ENCODE measurements at regions not wholly inside any gene's neighbourhood (a gene's known extent, or its start where the extent isn't known, plus 50 kb on each side); places are given as distances from the start of the nearest gene placed in this dataset.
"Not testable (repeated sequence)": the region's sequence is repeated elsewhere in the genome, so short reads cannot be mapped to it uniquely, and the experiment has no call there.

DNA sequence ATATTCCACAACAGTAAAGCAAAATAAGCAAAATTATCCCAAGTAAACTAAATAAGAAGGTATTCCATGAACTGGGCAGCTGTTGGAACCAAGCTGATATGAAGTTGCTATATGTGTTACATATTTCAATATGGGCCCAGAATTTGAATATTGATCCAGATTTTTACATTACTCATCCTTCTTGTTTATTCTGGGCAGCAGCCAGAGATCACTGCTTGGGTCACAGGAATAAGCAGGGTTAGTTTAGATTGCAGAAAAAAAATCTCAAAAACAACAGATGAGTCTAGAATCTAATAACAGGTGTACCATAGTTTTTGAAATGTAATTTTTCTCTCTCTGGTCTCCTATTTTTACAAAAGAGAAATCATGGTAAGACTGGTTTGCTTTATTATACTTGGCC lies 171.5 kb upstream of the NAMPT start:
- no peak for DNase-seq (ENCODE audit: low read depth in 2 of 2, low spot score in 1 of 2)

DNA sequence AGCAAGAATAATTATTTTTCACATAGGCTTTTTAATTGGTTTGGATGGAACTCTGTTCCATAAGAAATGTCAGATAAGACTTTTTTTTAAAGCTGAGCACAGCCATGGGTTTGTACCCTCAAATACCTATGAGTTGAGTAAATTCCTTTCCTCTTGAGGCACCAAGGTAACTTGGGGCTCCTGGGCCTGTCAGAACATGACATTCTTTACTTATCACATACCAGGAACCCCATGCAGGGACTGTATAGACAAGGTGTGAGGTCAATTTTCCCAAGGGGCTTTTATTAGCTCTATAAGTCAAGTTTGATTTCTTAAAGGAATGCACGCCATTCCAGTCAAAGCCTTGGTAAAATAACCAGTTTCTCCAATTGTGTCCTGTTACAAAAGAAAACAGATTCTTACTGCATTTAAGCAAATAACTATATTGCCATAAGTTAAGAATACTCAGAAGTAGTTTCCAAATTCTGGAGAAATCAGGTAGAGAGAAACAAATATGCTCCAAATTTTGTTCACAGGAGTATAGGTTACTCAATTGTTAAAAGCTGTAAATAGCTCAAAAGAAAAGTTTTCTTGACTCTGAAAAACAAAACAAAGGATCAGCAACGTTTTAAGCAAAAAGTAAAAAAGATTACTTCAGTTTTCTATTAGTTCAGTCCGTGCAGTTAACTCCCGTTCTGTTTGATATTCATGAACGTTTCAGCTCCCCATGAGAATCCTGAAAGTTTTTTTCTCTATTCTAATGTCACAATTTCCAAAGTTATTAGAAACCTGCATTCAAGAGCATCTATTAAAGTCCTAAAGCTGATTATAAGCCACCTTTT lies 167.5 kb upstream of the NAMPT start:
- DNase-seq (ENCODE audit: low read depth in 2 of 2, low spot score in 1 of 2) = no peak

- no peak for DNase-seq (ENCODE audit: low read depth in 2 of 2, low spot score in 1 of 2)
Measured at GRCh38 chr7:106451171-106451570, 166.4 kb upstream of the NAMPT start.

DNA sequence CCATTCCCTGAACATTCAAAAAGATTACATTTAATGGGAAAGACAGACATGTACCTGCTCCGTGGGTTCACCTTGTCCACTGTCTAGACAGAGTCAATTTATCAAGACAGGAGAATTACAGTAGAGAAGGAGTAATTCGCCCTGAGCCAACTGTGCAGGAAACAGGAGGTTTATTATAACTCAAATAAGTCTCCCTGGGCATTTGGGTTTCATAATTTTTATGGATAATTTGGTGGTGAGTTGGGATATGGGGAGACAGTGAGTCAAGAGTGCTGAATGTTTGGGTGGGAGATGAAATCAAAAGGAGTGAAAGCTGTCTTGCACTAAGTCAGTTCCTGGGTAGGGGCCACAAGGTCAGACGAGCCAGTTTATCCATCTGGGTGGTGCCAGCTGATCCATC lies 165.9 kb upstream of the NAMPT start:
- no peak for DNase-seq (ENCODE audit: low read depth in 2 of 2, low spot score in 1 of 2)

- no peak for DNase-seq (ENCODE audit: low read depth in 2 of 2, low spot score in 1 of 2)
Measured at GRCh38 chr7:106448992-106449859, 164.4 kb upstream of the NAMPT start.

GRCh38 chr7:106448346-106448991 lies 163.7 kb upstream of the NAMPT start:
- DNase-seq (ENCODE audit: low read depth in 2 of 2, low spot score in 1 of 2) = no peak

- no peak for DNase-seq (ENCODE audit: low read depth in 2 of 2, low spot score in 1 of 2)
Measured at GRCh38 chr7:106447318-106447847, 162.6 kb upstream of the NAMPT start.

DNA sequence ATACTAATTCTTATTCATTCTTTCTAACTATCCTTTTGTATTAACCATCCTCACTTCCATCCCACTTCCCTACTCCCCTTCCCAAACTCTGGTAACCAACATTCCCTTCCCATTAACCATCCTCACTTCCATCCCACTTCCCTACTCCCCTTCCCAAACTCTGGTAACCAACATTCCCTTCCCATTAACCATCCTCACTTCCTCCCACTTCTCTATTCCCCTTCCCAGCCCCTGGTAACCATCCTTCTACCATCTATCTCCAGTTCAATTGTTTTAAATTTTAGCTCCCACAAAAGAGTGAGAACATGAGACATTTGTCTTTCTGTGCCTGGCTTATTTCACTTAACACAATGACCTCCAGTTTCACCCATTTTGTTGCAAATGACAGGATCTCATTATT lies 160.6 kb upstream of the NAMPT start:
- DNase-seq (ENCODE audit: low read depth in 2 of 2, low spot score in 1 of 2) = not testable (repeated sequence)

DNA sequence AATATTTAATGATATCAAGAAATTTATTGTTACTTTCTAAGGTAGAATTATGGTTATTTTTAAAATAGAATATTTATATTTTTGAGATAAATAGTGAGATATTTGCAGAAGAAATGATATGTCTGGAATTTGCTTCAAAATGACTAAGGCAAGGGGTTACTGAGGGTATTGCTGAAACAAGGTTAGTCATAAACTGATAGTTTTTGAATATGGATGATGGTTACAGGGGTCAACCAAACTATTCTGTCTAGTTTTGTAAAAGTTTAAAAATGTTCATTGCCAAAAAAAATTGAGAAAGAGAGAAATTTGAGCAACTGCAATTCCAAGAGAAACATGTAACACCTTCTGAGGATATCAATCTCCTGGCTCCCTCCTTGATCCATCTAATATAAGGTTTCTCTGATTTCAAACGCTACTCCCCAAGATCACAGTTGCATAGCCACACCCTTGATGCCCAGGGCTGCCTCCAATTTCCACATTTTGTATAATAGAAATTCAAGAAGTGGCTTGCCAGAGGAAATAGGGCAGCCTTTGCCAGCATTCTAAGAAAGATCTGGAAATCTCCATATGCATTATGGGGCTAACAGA lies 159.4 kb upstream of the NAMPT start:
- DNase-seq (ENCODE audit: low read depth in 2 of 2, low spot score in 1 of 2) = no peak

DNA sequence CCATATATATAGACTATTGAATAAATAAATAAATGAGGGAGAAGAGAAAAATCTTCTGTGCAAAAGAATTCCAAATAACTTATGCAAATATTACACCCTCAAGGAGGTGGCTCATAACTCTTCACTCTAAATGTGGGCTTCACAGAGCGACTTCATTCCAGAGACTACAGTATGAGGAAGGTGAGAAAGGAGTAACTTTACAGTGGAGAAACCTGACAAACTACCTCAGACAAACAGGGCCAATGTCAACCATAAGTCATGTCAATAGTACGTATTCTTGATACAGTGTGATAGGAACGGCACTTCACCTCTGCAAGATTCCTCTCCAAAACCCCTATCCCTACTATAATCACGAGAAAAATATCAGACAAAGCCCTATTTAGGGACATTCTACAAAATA lies 158.4 kb upstream of the NAMPT start:
- no peak for DNase-seq (ENCODE audit: low read depth in 2 of 2, low spot score in 1 of 2)

DNA sequence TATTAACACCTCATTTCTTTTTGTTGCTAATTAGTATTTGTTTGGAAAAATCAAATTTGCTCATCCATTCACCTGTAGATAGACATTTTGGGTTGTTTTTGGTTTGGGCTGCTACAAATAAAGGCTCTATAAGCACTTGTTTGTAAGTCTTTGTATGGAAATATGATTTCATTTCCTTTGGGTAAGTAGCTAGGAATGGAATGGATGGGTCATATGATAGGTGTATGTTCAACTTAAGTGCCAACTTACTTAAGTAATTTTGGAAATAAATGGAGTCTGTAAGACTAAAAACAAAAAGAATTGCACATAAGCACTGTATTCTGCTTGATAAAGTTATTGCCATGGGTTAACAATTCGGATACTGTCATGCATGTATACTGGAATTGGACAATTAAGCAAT lies 157.7 kb upstream of the NAMPT start:
- no peak for DNase-seq (ENCODE audit: low read depth in 2 of 2, low spot score in 1 of 2)

DNA sequence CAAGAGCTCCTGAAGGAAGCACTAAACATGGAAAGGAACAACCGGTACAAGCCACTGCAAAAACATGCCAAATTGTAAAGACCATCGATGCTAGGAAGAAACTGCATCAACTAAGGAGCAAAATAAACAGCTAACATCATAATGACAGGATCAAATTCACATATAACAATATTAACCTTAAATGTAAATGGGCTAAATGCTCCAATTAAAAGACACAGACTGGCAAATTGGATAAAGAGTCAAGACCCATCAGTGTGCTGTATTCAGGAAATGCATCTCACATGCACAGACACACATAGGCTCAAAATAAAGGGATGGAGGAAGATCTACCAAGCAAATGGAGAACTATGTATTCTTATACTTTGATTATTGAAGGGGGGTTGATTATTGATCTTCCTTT lies 156.6 kb upstream of the NAMPT start:
- DNase-seq (ENCODE audit: low read depth in 2 of 2, low spot score in 1 of 2) = not testable (repeated sequence)

DNA sequence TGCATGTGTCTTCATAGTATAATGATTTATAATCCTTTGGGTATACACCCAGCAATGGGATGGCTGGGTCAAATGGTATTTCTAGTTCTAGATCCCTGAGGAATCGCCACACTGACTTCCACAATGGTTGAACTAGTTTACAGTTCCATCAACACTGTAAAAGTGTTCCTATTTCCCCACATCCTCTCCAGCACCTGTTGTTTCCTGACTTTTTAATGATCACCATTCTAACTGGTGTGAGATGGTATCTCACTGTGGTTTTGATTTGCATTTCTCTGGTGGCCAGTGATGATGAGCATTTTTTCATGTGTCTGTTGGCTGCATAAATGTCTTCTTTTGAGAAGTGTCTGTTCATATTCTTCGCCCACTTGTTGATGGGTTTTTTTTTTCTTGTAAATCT lies 152.2 kb upstream of the NAMPT start:
- DNase-seq (ENCODE audit: low read depth in 2 of 2, low spot score in 1 of 2) = not testable (repeated sequence)

- DNase-seq (ENCODE audit: low read depth in 2 of 2, low spot score in 1 of 2) = no peak
Measured at GRCh38 chr7:106433377-106433776, 148.6 kb upstream of the NAMPT start.

DNA sequence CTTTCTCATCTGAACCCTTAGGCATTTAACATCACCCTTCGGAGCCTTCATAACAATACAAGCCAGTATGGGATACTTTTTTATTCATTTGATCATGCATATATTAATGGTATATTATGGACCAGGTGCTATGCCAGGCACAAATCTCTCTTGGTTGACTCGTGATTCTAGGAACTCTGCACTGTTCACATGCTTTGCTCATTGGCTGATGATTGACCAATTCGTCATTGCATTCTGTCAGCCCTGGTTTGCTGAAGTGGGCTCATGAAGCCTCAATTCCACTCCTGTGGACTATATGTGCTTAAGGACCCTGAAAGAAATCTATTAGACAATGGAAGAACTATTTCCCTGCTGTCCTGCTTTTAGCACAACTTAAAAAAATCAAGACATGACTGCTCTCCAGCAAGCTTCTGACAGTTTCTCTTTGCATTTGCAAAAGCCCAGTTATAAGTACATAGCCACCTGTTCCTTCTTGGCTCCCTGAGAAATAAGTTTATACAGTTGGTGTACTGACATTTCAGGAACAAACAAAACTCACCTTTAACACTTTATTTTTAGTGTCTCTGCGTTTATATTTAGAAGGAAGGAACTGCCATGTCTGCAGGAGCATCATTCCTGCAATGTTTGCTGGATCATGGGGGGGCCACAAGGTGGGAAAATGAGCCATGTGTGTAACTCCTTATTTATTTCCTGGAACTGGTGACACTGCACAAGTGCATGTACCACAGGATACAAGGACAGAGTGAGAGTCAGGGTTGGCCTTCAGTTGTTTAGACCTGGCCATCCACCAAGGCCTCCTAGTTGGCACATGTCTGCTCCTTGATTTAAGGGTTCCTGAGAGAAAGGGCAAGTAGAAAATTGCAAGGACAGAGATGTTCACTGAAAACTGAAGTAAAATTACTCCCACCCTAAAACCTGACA lies 146.0 kb upstream of the NAMPT start:
- DNase-seq (ENCODE audit: low read depth in 2 of 2, low spot score in 1 of 2) = no peak

GRCh38 chr7:106430103-106430502 lies 145.3 kb upstream of the NAMPT start:
- DNase-seq (ENCODE audit: low read depth in 2 of 2, low spot score in 1 of 2) = no peak

- no peak for DNase-seq (ENCODE audit: low read depth in 2 of 2, low spot score in 1 of 2)
Measured at GRCh38 chr7:106426803-106427202, 142.0 kb upstream of the NAMPT start.

DNA sequence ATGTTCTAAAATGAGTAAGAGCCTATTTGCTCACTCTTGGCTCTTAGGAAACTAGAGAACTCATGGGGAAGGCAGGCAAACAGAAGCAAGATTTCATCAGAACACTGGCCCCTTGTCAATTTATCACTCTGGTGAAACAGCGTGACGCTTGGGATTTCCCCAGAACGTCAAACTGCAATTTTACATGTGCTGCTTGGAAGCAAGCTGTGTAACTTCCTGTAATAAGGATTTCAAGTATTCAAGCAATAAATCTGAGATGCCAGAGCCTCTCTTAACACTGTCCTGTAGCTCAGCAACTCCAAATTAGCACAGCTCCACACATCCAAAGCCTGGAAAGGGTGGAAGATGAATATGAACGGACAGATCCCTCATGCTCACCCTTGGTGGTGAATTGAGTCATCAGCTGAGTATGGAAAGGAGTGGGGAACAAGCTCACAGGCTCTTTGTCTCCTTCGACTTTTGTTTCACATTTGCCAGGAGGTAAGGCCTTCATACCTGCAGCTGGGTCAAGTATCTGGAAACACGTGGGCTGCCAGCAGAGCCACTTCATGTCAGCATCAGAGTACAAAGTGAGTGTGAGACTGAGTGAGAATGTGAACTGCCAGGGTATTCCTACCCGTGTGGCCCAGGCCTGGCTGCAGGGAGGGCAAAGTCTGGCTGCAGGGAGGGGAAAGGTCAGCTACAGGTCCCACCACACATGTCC lies 140.4 kb upstream of the NAMPT start:
- peak; percentile 9 to 18 for DNase-seq (ENCODE audit: low read depth in 2 of 2, low spot score in 1 of 2)

GRCh38 chr7:106424476-106425016 lies 139.8 kb upstream of the NAMPT start:
- no peak for DNase-seq (ENCODE audit: low read depth in 2 of 2, low spot score in 1 of 2)
